Kidney epithelial cell (primary cell): ENCODE measurements at regions not wholly inside any gene's neighbourhood (a gene's known extent, or its start where the extent isn't known, plus 50 kb on each side); places are given as distances from the start of the nearest gene placed in this dataset.

Source experiments
- DNase-seq: peaks from one replicate; pipeline ENCODE4 v3.0.0-alpha.2; 2010; ENCODE audit warnings: low read depth
- H3K27me3 ChIP-seq: 2 replicates; pipeline ENCODE4 v1.6.0; 2011; ENCODE audit warnings: low read length; ENCODE audit not compliant: control insufficient read depth, insufficient read depth
- H3K36me3 ChIP-seq: 2 replicates; pipeline ENCODE4 v1.5.1; 2011; ENCODE audit warnings: low read length; ENCODE audit not compliant: control insufficient read depth, insufficient read depth
- H3K4me3 ChIP-seq: 2 replicates; pipeline ENCODE4 v1.5.1; 2011; ENCODE audit warnings: low read depth, mild to moderate bottlenecking, control low read depth, low read length
- TF ChIP-seq, protein P1 (sequence below): IDR thresholded peaks from 2 replicates; pipeline ENCODE4 v1.5.1; 2011; ENCODE audit warnings: mild to moderate bottlenecking, moderate library complexity, low read length, control low read depth, inconsistent platforms; ENCODE audit not compliant: insufficient read depth, poor library complexity, severe bottlenecking

DNA sequence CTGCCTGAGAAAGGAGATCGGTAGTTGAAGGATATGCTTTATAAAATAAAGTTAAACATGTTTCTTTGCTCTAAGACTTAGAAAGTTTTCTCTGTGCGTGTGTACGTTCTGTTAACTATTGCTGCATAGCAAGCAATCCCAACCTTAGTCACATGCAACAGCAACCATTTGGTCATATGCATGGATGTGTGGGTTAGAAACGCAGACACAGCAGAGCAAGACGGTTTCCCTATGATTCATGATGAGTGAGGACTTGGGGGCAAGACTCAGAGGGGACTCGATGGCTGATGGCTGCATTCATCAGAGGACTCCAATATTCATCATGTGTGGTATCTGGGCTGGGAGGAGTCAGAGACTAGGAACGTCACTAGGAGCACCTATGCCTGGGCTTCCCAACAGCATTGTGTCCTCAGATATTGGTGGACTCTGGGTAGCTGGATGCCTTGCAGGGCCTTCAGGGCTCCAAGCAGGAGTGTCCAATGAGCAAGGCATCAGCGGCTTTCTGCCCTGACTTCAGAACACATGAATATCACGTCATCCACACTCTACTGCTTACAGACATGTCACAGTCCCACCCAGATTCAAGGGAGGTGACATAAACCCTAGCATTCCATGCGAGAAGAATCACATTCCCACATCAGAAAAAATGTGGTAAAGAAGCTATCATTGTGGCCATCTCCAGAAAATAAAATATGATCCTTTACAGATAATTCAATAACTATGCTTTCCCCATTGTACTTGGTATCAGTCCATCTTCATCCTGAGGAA, 731.2 kb downstream of the TNS3 start:
- no peaks in the 10 kb centered on the region for H3K27me3 ChIP-seq
- no peak for DNase-seq
- TF ChIP-seq, protein P1, sequence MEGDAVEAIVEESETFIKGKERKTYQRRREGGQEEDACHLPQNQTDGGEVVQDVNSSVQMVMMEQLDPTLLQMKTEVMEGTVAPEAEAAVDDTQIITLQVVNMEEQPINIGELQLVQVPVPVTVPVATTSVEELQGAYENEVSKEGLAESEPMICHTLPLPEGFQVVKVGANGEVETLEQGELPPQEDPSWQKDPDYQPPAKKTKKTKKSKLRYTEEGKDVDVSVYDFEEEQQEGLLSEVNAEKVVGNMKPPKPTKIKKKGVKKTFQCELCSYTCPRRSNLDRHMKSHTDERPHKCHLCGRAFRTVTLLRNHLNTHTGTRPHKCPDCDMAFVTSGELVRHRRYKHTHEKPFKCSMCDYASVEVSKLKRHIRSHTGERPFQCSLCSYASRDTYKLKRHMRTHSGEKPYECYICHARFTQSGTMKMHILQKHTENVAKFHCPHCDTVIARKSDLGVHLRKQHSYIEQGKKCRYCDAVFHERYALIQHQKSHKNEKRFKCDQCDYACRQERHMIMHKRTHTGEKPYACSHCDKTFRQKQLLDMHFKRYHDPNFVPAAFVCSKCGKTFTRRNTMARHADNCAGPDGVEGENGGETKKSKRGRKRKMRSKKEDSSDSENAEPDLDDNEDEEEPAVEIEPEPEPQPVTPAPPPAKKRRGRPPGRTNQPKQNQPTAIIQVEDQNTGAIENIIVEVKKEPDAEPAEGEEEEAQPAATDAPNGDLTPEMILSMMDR: no peak
- no peaks in the 10 kb centered on the region for H3K36me3 ChIP-seq
- H3K4me3 ChIP-seq: no peak overlapping the region

DNA sequence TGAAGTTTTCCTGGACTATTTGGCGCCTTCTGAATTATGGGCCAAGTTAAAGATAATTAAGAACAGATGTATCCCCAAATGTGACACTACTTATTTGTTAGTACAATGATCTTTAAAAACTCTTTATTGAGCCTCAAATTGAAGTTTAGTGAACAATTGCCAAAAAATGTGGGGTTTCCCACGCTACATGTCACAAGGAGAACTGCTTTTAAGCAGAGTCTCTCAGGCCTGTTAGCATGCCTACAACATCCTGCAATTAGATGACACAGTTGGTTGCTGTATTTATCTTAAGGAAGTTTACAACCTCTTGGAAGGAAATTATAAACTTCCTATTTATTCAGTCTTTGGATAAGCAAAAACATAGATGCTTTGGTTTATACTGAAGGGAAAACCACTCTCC, 733.0 kb downstream of the TNS3 start:
- no peak for DNase-seq
- H3K36me3 ChIP-seq: no peaks in the 10 kb centered on the region
- H3K27me3 ChIP-seq: no peaks in the 10 kb centered on the region
- H3K4me3 ChIP-seq: no peak overlapping the region
- TF ChIP-seq, protein P1: no peak

DNA sequence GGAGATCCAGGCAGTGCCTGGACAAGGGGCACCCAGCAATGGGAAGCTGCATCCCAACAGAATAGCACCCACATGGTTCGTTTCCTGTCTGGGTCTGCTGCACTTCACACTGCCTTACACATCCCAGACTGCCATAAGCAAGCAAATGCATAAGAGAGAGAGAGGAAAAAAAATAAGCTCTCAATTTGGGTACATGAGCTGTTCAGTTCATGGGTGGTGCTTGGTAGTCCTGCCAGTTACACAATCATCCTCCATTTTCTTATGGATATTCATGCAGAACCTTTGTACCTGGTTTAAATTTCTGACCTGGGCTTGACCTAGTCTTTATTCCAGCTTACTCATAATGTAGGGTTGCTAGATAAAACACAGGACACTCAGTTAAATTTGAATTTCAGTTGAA, 733.6 kb downstream of the TNS3 start:
- TF ChIP-seq, protein P1: no peak
- H3K27me3 ChIP-seq: no peaks in the 10 kb centered on the region
- no peak for DNase-seq
- H3K4me3 ChIP-seq: no peak overlapping the region
- no peaks in the 10 kb centered on the region for H3K36me3 ChIP-seq

DNA sequence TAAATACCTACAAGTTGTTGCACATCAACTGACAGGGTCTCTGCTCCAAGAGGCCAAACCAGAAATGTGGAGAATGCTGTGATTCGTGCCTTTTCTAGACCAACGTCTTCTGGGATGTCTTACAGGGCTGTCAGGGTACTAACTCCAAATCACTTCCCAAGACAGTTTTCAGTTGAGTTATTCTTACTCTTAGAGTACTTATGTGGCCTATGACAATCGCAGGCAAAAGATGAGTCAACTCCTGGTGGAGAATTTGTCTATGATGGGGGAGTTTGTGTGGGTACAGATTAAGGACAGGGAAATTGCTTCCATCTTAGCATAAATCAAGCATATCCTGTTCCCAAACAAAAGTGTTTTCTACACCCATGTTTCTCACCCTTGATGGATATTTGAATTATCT, 734.8 kb downstream of the TNS3 start:
- DNase-seq: no peak
- no peaks in the 10 kb centered on the region for H3K27me3 ChIP-seq

DNA sequence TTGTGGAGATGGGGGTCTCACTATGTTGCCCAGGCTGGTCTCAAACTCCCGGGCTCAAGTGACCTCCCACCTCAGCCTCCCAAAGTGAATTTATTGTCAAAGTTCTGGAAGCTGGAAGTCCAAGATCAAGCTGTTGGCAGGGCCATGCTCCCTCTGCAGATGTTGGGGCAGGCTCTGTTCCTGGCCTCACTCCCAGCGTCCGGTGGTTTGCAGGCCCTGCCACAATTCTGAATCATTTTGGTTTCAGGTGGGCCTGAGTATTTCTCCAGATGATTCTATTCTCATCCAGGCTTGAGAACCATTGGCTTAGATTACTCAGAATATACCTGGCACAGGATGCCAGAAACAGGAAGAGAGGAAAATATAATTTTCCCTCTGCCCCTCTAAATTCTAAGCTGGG, 737.4 kb downstream of the TNS3 start:
- no peak for DNase-seq
- H3K4me3 ChIP-seq: no peak overlapping the region

More for the DNA sequence above, 734.8 kb downstream of the TNS3 start:
- Histone ChIP-seq H3K4me3 (no peak overlapping the region), H3K36me3 (no peaks in the 10 kb centered on the region)
- TF ChIP-seq, protein P1: no peak

DNA sequence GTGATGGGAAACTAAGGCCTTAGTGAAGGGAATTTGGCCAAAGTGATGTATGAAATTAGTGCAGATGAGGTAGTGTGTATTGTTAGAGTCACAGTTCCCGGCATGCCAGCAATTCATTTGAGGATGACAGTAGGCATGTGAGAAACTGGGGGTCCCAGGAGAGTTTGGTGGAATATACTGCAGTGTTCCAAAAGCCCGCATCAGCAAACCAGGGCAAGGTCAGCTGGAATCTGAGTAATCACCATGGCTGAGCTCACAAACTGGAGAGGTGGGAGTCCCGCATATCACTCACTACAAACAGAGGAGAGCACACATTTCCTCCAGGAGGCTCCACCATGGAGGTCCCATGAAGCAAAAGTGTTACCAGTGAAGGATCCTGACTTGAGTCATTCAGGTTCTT, 740.7 kb downstream of the TNS3 start:
- no peak overlapping the region for H3K4me3 ChIP-seq
- TF ChIP-seq, protein P1: no peak
- H3K27me3 ChIP-seq: no peaks in the 10 kb centered on the region
- no peak for DNase-seq
- H3K36me3 ChIP-seq: no peaks in the 10 kb centered on the region

More for the DNA sequence above, 737.4 kb downstream of the TNS3 start:
- Histone ChIP-seq H3K36me3 (no peaks in the 10 kb centered on the region), H3K27me3 (no peaks in the 10 kb centered on the region)
- TF ChIP-seq, protein P1: no peak
